ENCODE measurements at regions not wholly inside any gene's neighbourhood (a gene's known extent, or its start where the extent isn't known, plus 50 kb on each side); places are given as distances from the start of the nearest gene placed in this dataset.

GRCh38 chr10:35907548-35907947 is 265.5 kb upstream of the FZD8 start:
- TF ChIP-seq CTCF (conservative IDR thresholded peaks at IDR 0.05; ENCODE audit: low read length) (no peak), EZH2phosphoT487 (IDR thresholded peaks at IDR 0.05; ENCODE audit: borderline replicate concordance) (no peak)

Data from Loucy (cell line).